HEK293 (cell line): ENCODE measurements at regions not wholly inside any gene's neighbourhood (a gene's known extent, or its start where the extent isn't known, plus 50 kb on each side); places are given as distances from the start of the nearest gene placed in this dataset.

Experiments used
- CTCF ChIA-PET: fragments of 350-600 bp; formaldehyde crosslinking; extraction: SDS; loops from one replicate; lab custom pipeline; 2021; ENCODE audit warnings: antibody characterized with exemption; lab: Yijun Ruan, JAX
- POLR2A ChIA-PET: fragments of 300-600 bp; formaldehyde crosslinking; extraction: SDS; loops from one replicate; lab custom pipeline; 2020; ENCODE audit warnings: antibody characterized with exemption, inconsistent platforms; lab: Yijun Ruan, JAX
- H3K27ac ChIP-seq: fragments of 200-500 bp; sonication (Bioruptor generic); 2 replicates; pipeline ENCODE4 v1.5.1; 2014; ENCODE audit warnings: low read depth, low read length, control low read depth, inconsistent platforms; ENCODE audit errors: extremely low read depth
- H3K36me3 ChIP-seq, 2 experiments: fragments of 200-500 bp in 1 of 2; sonication (Bioruptor generic) in 1 of 2; 1 replicate in 1 of 2; 2 replicates in 1 of 2; pipeline ENCODE4 v1.5.1; 2014 to 2017; ENCODE audit warnings: inconsistent platforms in 2 of 2, low read length in 2 of 2; ENCODE audit not compliant: control insufficient read depth in 2 of 2, insufficient read depth in 1 of 2
- H3K4me1 ChIP-seq: fragments of 200-500 bp; sonication (Bioruptor generic); 2 replicates; pipeline ENCODE4 v1.5.1; 2014; ENCODE audit warnings: mild to moderate bottlenecking, low read length, inconsistent platforms; ENCODE audit not compliant: control insufficient read depth, insufficient read depth
- H3K4me3 ChIP-seq: 2 replicates; pipeline ENCODE4 v1.5.1; 2011; ENCODE audit warnings: low read depth, mild to moderate bottlenecking, control low read depth, low read length, moderate library complexity
- H3K9me3 ChIP-seq: fragments of 200-500 bp; sonication (Bioruptor generic); 2 replicates; pipeline ENCODE4 v1.5.1; 2014; ENCODE audit warnings: low read depth, low read length, inconsistent platforms; ENCODE audit not compliant: control insufficient read depth, insufficient read depth
- GLI4 ChIP-seq: fragments of 450-650 bp; formaldehyde crosslinking; IDR thresholded peaks from 2 replicates; pipeline ENCODE4 v1.5.1; 2016; ENCODE audit warnings: missing biosample characterization, missing genetic modification characterization
- KLF9 ChIP-seq: fragments of 450-650 bp; formaldehyde crosslinking; IDR thresholded peaks from 2 replicates; pipeline ENCODE4 v1.5.1; 2016; ENCODE audit warnings: missing biosample characterization, missing genetic modification characterization, low read depth
- MEIS1 ChIP-seq: sonication (generic); formaldehyde crosslinking; IDR thresholded peaks from 2 replicates; pipeline ENCODE4 v1.8.1; 2022; ENCODE audit warnings: missing genetic modification reagents, mild to moderate bottlenecking, borderline replicate concordance
- ZBTB7A ChIP-seq: fragments of 450-650 bp; formaldehyde crosslinking; IDR thresholded peaks from 2 replicates; pipeline ENCODE4 v1.5.1; 2016; ENCODE audit warnings: low read depth, missing biosample characterization, missing genetic modification characterization
- ZNF169 ChIP-seq: fragments of 450-650 bp; formaldehyde crosslinking; IDR thresholded peaks from 2 replicates; pipeline ENCODE4 v1.5.1; 2016; ENCODE audit warnings: missing biosample characterization, missing genetic modification characterization
- ZNF24 ChIP-seq: fragments of 450-650 bp; formaldehyde crosslinking; IDR thresholded peaks from 2 replicates; pipeline ENCODE4 v1.5.1; 2016; ENCODE audit warnings: missing biosample characterization, missing genetic modification characterization
- ZNF350 ChIP-seq: fragments of 450-650 bp; formaldehyde crosslinking; IDR thresholded peaks from 2 replicates; pipeline ENCODE4 v1.5.0; 2017; ENCODE audit warnings: missing biosample characterization, mild to moderate bottlenecking, missing genetic modification characterization
- ZNF488 ChIP-seq: fragments of 450-650 bp; formaldehyde crosslinking; IDR thresholded peaks from 2 replicates; pipeline ENCODE4 v1.5.1; 2016; ENCODE audit warnings: missing biosample characterization, missing genetic modification characterization
- ZNF530 ChIP-seq: fragments of 450-650 bp; formaldehyde crosslinking; IDR thresholded peaks from 2 replicates; pipeline ENCODE4 v1.5.1; 2016; ENCODE audit warnings: low read depth, missing biosample characterization, missing genetic modification characterization
- ZNF561 ChIP-seq: fragments of 450-650 bp; IDR thresholded peaks from 2 replicates; pipeline ENCODE4 v1.5.1; 2018; ENCODE audit warnings: missing biosample characterization, missing genetic modification characterization, borderline replicate concordance
- ZNF639 ChIP-seq: fragments of 450-650 bp; formaldehyde crosslinking; IDR thresholded peaks from 2 replicates; pipeline ENCODE4 v1.5.1; 2016; ENCODE audit warnings: missing biosample characterization, missing genetic modification characterization
- ZNF664 ChIP-seq: fragments of 450-650 bp; formaldehyde crosslinking; IDR thresholded peaks from 2 replicates; pipeline ENCODE4 v1.5.1; 2016; ENCODE audit warnings: missing biosample characterization, missing genetic modification characterization
- ZSCAN23 ChIP-seq: fragments of 450-650 bp; formaldehyde crosslinking; IDR thresholded peaks from 2 replicates; pipeline ENCODE4 v1.5.1; 2016; ENCODE audit warnings: missing biosample characterization, missing genetic modification characterization
- ZSCAN4 ChIP-seq: fragments of 450-650 bp; formaldehyde crosslinking; IDR thresholded peaks from 2 replicates; pipeline ENCODE4 v1.5.1; 2017; ENCODE audit warnings: missing biosample characterization, missing genetic modification characterization
- ZSCAN5A ChIP-seq: fragments of 450-650 bp; formaldehyde crosslinking; IDR thresholded peaks from 2 replicates; pipeline ENCODE4 v1.5.1; 2016; ENCODE audit warnings: missing biosample characterization, missing genetic modification characterization
- ZXDB ChIP-seq: fragments of 450-650 bp; formaldehyde crosslinking; IDR thresholded peaks from 2 replicates; pipeline ENCODE4 v1.5.1; 2016; ENCODE audit warnings: missing biosample characterization, missing genetic modification characterization
- TF ChIP-seq, protein P1 (sequence below): fragments of 450-650 bp; formaldehyde crosslinking; IDR thresholded peaks from 2 replicates; pipeline ENCODE4 v1.5.1; 2016; ENCODE audit warnings: missing biosample characterization, missing genetic modification characterization, borderline replicate concordance
- TF ChIP-seq, protein P2 (sequence below): fragments of 450-650 bp; formaldehyde crosslinking; IDR thresholded peaks from 2 replicates; pipeline ENCODE4 v1.5.1; 2016; ENCODE audit warnings: missing biosample characterization, missing genetic modification characterization
- TF ChIP-seq, protein P3 (sequence below): fragments of 450-650 bp; formaldehyde crosslinking; IDR thresholded peaks from 2 replicates; pipeline ENCODE4 v1.5.1; 2016; ENCODE audit warnings: missing biosample characterization, missing genetic modification characterization
- TF ChIP-seq, protein P4 (sequence below): fragments of 450-650 bp; formaldehyde crosslinking; IDR thresholded peaks from 2 replicates; pipeline ENCODE4 v1.5.1; 2016; ENCODE audit warnings: missing biosample characterization, missing genetic modification characterization

GRCh38 chr21:29235714-29236197 is 63.0 kb upstream of the BACH1 start:
- Histone ChIP-seq H3K4me1 (no peaks in the 10 kb centered on the region), H3K4me3 (no peak overlapping the region), H3K9me3 (no peaks in the 10 kb centered on the region), H3K36me3 (no peaks in the 10 kb centered on the region), H3K27ac (no peak overlapping the region)
- POLR2A ChIA-PET, result no interaction called here
- no peak for TF ChIP-seq GLI4 (tag by site-specific recombination)
- TF ChIP-seq, protein P1, sequence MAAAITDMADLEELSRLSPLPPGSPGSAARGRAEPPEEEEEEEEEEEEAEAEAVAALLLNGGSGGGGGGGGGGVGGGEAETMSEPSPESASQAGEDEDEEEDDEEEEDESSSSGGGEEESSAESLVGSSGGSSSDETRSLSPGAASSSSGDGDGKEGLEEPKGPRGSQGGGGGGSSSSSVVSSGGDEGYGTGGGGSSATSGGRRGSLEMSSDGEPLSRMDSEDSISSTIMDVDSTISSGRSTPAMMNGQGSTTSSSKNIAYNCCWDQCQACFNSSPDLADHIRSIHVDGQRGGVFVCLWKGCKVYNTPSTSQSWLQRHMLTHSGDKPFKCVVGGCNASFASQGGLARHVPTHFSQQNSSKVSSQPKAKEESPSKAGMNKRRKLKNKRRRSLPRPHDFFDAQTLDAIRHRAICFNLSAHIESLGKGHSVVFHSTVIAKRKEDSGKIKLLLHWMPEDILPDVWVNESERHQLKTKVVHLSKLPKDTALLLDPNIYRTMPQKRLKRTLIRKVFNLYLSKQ (tag by site-specific recombination), result no peak
- TF ChIP-seq, protein P2, sequence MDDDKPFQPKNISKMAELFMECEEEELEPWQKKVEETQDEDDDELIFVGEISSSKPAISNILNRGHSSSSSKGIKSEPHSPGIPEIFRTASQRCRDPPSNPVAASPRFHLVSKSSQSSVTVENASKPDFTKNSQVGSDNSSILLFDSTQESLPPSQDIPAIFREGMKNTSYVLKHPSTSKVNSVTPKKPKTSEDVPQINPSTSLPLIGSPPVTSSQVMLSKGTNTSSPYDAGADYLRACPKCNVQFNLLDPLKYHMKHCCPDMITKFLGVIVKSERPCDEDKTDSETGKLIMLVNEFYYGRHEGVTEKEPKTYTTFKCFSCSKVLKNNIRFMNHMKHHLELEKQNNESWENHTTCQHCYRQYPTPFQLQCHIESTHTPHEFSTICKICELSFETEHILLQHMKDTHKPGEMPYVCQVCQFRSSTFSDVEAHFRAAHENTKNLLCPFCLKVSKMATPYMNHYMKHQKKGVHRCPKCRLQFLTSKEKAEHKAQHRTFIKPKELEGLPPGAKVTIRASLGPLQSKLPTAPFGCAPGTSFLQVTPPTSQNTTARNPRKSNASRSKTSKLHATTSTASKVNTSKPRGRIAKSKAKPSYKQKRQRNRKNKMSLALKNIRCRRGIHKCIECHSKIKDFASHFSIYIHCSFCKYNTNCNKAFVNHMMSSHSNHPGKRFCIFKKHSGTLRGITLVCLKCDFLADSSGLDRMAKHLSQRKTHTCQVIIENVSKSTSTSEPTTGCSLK (tag by site-specific recombination), result no peak
- TF ChIP-seq ZSCAN5A (tag by site-specific recombination), result no peak
- no peak for TF ChIP-seq ZNF561
- no peak for TF ChIP-seq ZNF664 (tag by site-specific recombination)
- TF ChIP-seq, protein P3, sequence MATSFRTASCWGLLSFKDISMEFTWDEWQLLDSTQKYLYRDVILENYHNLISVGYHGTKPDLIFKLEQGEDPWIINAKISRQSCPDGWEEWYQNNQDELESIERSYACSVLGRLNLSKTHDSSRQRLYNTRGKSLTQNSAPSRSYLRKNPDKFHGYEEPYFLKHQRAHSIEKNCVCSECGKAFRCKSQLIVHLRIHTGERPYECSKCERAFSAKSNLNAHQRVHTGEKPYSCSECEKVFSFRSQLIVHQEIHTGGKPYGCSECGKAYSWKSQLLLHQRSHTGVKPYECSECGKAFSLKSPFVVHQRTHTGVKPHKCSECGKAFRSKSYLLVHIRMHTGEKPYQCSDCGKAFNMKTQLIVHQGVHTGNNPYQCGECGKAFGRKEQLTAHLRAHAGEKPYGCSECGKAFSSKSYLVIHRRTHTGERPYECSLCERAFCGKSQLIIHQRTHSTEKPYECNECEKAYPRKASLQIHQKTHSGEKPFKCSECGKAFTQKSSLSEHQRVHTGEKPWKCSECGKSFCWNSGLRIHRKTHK (tag by site-specific recombination), result no peak
- no peak for TF ChIP-seq ZNF24 (tag by site-specific recombination)
- TF ChIP-seq ZBTB7A (tag by site-specific recombination), result no peak
- no peak for TF ChIP-seq ZXDB
- TF ChIP-seq ZSCAN4 (tag by site-specific recombination), result no peak
- no peak for TF ChIP-seq ZSCAN23 (tag by site-specific recombination)
- no peak for TF ChIP-seq ZNF488 (tag by site-specific recombination)
- no peak for TF ChIP-seq ZNF169 (tag by site-specific recombination)
- no peak for TF ChIP-seq ZNF350 (tag by site-specific recombination)
- TF ChIP-seq, protein P4, sequence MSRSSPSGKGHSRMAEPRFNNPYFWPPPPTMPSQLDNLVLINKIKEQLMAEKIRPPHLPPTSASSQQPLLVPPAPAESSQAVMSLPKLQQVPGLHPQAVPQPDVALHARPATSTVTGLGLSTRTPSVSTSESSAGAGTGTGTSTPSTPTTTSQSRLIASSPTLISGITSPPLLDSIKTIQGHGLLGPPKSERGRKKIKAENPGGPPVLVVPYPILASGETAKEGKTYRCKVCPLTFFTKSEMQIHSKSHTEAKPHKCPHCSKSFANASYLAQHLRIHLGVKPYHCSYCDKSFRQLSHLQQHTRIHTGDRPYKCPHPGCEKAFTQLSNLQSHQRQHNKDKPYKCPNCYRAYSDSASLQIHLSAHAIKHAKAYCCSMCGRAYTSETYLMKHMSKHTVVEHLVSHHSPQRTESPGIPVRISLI (tag by site-specific recombination), result no peak
- TF ChIP-seq KLF9 (tag by site-specific recombination), result no peak
- TF ChIP-seq ZNF530, result no peak
- no peak for TF ChIP-seq MEIS1 (CRISPR knock-in tag)
- no peak for TF ChIP-seq ZNF639 (tag by site-specific recombination)
- TF ChIP-seq, all 188 proteins: peak for 0
- CTCF ChIA-PET, result interaction anchor here (0.6 to 0.8 kb wide), 2 partner anchors 113 to 141 kb away, joined by 3 to 4 read pairs; no protein-coding TSS in a partner anchor
